ENCODE measurements at regions not wholly inside any gene's neighbourhood (a gene's known extent, or its start where the extent isn't known, plus 50 kb on each side); places are given as distances from the start of the nearest gene placed in this dataset.

DNA sequence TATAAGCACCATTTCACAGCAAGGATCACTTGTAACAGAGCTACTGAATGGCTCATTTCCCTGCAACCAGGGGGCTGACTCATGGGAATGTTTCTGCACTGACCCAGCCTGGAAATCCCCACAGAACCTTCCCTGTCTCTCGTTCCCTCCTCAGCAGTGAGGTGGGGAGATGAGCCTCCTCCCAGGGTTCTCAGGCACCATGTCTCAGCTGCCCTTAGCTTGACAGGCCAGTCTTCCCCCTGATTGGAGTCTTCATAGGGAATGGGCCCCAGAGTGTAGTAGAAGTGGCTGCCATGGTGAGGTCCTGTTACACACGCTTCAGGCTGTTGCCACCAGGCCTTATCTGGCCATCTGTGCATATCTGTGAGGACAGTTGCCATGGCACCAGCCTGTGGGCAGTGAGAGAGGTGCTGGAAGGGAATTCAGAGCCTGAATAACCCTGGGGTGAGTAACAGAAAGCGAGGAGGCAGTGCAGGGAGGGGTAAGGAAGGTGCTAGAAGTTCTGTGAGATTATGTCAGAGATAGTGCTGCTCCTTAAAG is 324.4 kb downstream of the ENC1 start:
- DNase-seq (ENCODE audit: low read depth), result no peak

DNA sequence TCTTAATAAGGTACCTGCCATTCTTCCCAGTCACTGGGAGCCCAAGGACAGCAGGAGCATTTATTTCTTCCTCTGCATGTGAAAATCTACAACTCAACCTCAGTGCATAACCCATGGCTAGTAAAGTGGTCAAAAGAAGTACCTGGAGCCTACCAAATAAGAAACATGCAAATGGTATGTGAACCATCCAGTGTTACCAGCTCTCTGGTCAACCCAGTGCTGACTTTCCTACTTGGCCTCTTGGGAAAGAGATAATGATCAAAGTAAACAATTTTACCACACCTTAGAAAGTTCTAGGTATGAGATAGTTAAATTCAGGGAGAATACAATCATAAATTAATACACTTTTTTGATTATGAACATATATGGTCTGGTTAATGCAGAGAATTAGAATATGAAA is 325.6 kb downstream of the ENC1 start:
- no peak for DNase-seq (ENCODE audit: low read depth)

DNA sequence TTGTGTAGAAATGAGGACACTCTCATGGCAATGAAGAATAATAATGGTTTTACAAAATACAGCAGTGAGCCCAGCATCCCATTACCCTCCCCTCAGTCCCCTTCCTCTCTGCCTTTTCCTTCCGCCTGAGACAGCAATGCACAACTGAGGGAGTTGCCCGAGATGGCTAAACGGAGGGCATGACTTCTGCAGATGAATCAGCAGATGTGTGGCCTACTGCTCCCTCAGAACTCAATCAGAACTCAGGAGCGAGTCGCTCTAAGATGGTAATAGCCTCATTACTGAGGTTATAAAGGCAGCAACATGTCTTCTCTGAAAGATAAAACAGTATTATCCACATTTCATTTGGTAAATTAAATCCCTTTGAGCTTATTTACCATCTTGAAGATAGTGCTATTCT is 326.6 kb downstream of the ENC1 start:
- no peak for DNase-seq (ENCODE audit: low read depth)

DNA sequence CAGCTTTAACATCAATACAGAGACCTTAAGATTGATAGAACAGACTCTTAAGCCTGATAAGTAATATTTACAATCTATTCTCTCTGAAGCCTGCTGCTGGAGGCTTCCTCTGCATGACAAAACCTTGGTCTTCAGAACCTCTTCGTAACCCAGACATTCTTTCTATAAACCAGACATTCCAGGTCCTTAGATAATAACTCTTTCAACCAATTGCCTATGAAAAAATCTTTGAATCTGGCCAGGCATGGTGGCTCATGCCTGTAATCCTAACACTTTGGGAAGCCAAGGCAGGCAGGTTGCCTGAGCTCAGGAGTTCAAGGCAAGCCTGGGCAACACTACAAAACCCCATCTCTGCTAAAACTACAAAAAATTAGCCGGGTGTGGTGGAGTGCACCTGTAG is 327.8 kb downstream of the ENC1 start:
- DNase-seq (ENCODE audit: low read depth), result no peak

DNA sequence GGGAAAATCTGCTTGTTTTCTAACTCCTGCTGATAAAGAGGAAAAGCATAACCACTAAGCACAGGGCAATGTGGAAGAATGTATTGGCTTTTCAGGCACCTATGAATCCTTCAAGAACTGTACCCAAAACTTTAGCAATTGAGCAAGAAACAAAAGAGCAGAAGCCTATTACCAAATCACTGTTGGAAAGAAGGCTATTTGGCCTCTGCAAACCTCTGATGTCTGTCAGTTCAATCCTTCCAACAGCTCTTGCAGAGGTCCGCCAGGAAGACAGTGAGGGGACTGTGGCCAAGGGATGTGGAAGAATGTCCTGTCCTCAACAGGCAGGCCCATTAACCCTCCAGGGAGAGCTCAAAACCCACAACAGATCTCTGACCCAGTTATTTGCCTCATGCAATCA is 328.6 kb downstream of the ENC1 start:
- no peak for DNase-seq (ENCODE audit: low read depth)

DNA sequence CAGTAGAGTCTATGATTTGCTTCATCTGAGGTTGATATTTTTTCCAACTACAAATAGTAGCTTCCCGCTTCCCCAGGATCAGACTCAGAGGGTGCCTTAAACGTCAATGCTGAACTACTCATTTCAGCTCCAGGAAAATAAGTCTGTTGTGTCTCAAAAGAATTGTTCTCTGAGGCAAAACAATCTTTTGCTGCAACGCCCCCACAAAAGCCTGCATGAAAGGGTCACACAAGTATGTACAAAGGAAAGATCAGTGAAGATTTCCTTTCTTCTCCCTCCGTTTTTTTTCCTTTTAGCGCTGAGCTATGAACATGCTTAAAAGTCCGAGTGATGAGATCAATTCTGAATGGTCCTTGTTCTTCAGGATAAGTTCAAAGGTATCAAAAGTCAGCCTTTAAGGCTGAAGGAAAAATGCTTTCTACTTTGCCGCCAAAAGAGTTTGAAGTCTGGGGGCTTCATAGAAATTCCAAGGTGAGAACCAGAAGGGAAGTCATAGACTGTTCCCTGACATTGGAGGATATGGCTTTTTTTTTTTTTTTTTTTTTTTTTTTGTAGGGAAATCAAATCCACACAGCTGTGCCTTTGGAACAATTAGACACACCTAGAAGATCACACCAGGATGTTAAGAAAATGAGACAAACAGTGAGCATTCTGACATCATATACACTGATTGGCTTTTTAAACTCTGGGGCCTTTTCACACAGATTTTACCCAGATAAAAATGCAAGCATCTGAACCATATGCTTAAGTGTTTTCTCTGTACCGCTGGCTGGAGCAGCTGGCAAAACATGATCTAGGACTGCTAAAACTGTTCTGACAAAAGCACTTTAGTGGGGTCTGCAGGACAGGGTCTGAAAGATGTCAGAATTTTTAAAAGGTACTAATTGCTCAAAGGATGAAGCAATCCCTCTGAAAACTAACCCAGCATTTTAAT is 329.3 kb downstream of the ENC1 start:
- DNase-seq (ENCODE audit: low read depth), result no peak

DNA sequence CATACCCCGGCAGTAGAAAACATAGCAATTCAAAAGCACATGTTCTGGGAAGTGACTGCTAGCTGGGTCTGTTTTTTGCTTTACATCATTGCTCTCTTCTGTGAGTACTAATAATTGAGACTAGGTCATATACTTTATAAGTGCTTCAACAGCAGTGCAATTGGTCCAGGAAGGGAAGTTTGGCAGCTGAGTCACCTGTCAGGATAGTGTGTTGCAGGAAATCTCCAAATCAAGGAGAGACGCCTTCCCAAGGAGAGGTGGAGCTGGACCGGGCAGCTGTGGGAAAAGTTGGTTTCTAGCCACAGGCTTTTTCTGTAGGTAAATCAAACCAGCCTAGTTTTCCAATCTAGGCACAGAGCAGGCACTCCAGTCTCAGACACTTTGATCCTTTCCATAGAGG is 330.1 kb downstream of the ENC1 start:
- DNase-seq (ENCODE audit: low read depth), result no peak

DNA sequence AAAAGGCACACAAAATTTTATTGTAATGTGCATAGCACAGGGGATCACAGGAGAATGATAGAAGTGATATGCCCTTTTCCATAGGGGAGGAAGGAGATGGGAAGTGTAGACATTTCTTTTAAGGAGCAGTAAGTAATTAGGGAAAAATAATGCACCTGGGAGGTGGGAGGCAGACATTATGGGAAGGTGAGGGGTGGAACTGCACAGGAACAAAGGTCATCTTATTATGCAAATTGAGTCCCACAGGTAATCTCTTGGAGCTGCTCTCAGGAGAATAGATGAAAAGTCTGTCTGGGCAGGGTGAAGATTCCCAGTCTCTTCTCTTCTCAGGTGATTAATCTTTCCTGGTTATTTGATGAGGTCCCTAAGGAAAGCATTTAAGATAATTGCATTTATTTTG is 331.5 kb downstream of the ENC1 start:
- DNase-seq (ENCODE audit: low read depth), result no peak

DNA sequence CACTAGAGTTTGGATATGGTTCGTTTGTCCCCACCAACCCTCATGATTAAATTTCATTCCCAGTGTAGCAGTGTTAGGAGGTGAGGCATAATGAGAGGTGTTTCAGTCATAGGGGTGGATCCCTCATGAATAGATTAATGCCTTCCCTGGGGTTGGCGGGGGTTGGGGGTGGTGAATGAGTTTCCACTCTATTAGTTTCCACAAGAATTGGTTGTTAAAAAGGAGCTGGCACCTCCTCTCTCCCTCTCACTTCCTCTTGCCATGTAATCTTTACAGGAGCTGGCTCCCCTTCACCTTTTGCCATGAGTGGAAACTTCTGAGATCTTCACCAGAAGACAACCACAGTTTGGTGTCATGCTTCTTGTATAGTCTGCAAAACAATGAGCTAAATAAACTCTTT is 333.7 kb downstream of the ENC1 start:
- DNase-seq (ENCODE audit: low read depth), result no peak

DNA sequence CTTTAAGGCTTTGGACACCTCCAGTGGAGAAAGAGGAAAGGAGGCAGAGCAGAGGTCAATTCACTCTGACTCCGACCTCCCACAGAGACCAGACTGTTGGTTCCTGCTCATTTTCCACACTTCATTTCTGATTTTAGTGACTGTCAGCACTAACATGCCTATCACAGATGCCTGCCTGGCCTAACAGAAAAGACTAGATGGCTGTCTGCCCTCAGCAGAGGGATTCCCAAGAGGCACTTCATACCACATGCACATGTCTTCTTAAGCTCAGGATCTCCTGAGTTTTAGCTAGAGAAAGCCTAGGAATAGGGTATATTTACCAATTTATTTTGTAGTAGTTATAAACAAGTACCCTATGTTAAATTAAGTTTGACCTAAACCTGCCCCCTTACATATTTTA is 336.0 kb downstream of the ENC1 start:
- no peak for DNase-seq (ENCODE audit: low read depth)

DNA sequence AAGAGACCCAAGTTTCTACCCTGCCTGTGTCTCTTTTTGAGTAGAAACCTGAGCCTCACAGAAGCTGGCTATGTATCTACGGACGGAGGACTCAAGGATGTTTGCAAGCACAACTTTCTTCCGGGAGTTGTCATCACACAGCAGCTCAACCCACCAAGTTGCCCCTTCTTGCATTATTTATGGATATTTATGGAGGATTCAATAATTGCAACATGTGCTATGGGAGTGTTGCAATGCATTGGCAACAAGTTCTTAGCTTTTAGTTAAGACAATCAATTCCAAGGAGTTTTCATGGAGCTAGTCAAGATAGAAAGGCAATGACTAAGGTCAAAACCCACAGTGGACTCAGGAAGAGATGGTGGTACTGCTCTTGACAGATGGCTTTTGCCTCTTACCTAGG is 336.9 kb downstream of the ENC1 start:
- no peak for DNase-seq (ENCODE audit: low read depth)

DNA sequence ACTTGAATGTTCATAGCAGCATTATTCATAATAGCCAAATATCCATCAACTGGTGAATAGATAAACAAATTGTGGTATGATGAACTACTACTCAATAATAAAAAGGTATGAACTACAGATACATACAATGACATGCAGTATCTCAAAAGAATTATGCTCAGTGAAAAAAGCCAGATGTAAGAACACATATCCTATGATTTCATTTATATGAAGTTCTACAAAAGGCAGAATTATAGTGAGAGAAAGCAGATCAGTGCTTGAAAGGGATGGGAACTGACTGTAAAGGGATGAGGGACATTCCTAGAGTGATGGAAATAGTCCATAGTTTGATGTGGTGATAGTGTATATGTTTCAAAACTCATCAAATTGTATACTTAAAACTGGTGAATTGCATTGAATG is 339.0 kb downstream of the ENC1 start:
- DNase-seq (ENCODE audit: low read depth), result no peak

DNA sequence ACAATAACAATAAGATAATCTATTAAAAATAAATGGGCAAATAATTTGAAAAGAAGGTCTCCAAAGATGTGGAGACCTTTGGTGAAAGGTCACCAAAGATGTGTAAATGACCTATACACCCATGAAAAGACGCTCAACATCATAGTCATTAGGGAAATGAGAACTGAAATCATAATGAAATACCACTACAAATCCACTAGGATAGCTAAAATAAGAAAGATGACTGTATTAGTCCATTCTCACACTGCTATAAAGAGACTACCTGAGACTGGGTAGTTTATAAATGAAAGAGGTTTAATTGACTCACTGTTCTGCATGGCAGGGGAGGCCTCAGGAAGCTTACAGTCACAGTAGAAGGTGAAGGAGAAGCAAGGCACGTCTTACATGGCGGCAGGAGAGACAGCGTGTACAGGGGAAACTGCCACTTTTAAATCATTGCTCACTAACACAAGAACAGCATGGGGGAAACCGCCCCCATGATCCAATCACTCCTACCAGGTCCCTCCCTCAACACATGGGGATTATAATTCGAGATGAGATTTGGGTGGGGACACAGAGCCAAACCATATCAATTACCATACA is 339.6 kb downstream of the ENC1 start:
- DNase-seq (ENCODE audit: low read depth), result no peak

DNA sequence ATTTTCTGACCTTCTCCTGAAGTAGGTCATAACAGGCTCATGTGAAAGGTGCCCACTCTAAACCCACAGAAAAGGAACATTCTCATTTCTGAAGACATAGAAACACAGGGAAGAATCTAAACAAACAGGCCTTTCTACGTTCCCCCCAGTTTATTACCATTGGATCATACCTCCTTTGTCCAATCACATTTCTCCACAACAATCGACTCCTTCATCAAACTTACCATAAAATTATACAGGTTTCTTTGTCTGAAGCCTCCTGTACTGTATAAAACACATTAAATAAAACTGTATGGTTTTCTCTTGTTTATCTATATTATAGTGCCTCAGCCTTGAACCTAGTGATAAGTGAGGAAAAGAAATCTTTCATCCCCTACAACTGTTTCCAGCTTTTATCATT is 340.7 kb downstream of the ENC1 start:
- DNase-seq (ENCODE audit: low read depth), result no peak

DNA sequence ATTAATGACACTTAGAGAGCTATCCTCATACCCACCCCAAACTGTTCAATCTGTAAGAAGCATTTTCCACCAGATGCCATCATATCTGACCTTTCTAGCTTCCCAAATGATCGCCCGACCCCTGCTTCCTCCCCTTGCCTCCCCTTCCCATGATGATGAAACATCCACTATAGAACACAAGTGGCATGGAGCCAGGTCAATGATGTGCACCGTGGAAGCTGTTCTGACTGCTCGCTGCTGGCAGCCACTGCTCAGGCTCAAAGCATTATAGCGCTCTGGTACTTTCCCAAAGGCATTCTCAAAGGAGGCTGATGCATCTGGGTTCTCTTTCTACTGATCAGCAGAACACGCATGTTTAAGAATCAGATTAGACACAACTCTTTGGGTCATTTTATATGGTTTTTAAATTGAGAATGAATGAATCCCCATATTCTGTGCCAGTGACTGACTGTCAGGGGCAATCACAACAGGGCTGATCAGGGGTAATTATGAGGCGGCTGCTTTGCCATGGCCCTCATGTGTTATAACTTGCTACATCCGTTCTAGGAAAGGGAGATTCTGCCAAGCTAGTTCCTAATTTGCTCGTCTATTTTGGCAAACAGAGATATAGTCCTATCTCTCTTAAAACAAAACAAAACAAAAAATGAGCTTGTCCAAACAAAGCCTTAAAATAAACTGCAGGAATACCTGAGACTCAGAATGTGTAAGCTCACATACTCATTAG is 343.7 kb downstream of the ENC1 start:
- no peak for DNase-seq (ENCODE audit: low read depth)

DNA sequence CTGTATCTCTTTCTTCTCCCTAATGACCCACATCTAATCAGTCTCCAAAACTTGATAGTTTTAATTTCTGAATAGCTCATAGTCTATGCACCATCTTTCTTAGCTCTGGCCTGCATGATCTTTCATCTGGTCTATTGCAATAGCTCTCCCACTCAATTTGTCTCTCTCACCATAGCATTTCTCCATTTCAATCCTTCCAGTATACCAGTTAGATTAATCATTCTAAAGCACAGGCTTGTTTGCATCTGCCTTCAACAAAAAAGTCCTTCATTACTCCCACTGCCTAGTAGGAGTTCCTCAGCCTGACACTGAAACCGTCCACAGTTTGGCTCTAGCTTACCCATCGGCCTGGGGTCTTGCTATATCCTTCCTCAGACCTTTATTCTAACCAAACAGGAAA is 344.9 kb downstream of the ENC1 start:
- no peak for DNase-seq (ENCODE audit: low read depth)

DNA sequence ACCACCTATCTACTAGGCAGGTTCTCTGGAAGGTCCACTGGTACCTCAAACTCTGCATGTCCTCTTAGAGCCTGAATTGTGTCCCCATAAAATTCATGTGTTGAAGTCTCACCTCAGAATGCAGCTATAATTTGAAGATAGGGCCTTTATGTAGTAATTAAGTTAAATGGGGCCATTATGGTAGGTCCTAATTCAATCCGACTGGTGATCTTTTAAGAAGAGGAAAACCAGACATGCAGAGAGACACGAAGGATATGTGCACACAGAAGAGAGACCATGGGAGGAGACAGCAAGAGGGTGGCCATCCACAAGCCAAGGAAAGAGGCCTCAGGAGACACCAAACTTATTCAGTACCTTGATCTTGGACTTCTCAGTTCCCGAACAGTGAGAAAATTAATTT is 345.4 kb downstream of the ENC1 start:
- DNase-seq (ENCODE audit: low read depth), result no peak

DNA sequence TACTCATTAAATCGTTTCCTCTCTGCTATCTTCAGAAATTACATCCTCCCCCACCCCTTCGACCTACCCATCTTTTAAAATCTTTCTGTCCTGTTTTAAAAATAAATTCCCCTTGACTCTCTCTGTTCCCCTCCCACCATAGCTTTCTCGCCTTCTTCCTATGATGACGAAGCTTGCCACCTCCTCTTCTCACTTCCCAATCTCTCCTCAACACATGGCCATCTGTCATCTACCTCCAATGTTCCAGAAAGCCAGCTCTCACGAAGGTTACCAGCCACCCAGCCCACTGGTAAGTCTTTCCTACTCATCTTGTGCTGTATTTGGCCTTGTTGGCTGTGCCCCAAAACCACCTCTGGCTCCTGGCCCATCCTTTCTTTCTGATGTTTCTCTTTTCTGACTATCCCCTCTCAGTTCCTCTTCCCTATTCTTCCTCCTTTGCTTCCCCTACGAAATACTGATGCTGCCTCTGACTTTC is 346.3 kb downstream of the ENC1 start:
- DNase-seq (ENCODE audit: low read depth), result no peak

DNA sequence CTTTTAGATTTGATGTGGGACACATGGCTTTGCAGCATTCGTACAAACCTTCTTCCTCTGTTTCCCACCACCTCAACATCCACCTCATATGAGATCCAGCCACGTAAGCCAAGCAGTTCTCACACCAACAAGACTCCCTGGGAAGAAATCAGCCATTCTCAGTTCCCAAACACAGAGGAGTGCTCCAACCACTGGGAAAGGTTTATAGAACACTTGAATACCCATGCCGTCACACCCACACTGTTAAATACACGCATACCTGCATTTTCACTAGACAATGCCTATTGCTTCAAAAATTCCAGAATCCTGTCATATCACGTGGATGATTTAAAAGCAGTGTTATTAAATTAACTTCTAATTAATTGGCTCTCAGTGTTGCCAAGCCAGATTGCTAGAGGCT is 347.3 kb downstream of the ENC1 start:
- no peak for DNase-seq (ENCODE audit: low read depth)

DNA sequence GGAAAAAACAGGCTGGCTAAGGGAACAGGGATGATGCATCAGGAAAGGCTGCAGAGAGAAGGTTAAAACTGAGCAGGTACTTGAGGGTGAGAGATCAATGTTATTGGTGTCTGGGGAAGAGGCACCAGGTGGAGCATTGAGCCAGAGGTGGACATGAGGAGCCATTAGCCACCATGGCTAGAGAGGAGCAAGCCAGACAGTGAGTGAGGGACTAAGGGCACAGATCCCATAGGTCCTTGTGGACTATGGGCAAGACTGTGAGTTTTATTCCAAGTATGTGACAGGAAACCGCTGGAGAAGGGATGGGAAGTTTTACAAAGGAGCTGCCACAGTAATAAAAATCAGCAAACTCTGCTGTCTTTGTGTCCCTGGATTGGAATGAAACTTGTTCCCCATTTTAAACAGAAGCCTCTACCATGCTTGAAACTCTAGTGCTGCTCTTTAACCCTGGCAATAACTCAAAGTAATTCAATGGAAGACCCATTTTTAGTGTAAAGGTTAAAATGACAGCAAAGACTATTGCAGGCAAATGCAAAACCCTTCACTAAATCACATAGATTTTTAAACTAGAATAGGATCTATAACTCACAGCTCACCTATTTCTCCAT is 349.8 kb downstream of the ENC1 start:
- DNase-seq (ENCODE audit: low read depth), result no peak

DNA sequence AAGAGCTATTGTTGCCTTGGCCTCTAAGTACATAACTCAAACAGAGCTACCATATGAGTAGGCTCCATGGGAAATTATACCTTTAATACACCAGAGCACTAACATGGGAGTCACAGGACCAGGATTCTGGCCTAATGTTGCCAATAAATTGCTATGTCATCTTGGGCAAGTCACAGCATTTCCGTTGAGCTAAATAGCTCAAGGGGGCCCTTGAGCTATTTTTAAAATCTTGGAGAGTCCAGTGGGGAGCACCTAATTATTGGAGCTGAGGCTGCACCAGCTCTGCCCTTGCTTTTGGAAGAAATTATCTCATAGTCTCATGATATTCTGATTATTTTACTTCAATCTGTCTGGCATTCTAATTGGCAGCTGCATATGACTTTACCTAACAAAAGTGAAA is 350.8 kb downstream of the ENC1 start:
- DNase-seq (ENCODE audit: low read depth), result no peak

DNA sequence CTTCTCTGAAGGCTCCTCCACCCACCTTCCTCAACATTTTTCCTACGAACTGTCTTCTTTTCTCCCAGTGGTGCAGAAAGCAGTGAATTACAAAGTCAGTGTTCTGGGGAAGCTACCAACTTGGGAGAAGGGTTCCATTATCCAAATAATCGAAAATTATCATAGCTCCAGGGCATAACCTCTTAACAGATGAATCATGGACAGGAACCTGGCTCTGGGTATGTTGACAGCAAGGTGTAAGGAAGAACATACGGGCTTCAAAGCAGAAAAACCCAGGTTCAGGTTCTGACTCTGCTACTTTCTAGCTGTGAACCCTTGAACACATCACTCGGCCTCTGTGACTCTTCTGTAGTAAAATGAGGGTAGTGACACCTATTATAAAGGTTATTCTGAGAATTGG is 351.3 kb downstream of the ENC1 start:
- no peak for DNase-seq (ENCODE audit: low read depth)
